ENCODE measurements at regions not wholly inside any gene's neighbourhood (a gene's known extent, or its start where the extent isn't known, plus 50 kb on each side); places are given as distances from the start of the nearest gene placed in this dataset.
"Not testable (repeated sequence)": the region's sequence is repeated elsewhere in the genome, so short reads cannot be mapped to it uniquely, and the experiment has no call there.

DNA sequence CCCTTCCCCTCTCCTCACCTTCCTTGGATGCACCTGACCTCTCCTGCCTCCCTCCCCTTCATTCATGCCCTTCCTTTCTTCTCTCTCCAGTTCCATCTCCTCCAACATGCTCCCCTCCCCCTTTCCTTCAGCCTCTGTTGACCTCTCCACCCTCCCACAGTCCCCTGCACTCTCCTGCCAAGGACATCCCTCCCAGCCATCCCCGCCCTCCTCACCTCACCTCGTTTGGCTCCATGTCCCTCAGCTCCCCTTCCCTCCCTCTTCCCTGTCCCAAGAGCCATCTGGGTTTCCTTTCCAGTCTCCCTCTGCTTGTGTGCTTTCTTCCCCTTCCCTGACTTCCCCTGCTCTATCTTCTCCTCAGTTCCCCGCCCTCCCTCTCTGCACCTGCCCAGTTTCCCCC, 819.7 kb downstream of the KCNJ18 start:
- ATAC-seq: no peak
- intact Hi-C loops (cut with micrococcal nuclease): no loop called here

DNA sequence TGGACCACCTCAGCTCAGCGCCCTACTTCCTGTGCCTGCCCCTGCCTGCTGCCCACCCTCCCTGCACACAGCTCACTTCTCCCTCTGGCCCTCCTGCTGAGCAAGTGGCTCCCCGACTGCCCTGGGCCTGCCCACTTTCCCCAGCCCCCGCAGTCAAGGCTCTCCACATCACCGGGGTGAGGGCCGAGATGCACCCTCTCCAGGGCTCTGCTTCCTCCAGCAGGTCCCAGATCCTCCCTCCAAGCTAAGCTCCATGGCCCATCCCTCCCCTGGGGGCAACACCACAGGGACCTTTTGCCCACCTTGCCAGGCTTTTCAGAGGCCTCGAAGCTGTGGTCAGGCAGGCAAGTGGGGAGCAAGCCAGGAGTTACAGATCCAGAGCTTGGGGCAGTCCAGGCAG, 820.2 kb downstream of the KCNJ18 start:
- no peak for DNase-seq
- ATAC-seq: no peak

More for the DNA sequence above, 819.7 kb downstream of the KCNJ18 start:
- DNase-seq: no peak

DNA sequence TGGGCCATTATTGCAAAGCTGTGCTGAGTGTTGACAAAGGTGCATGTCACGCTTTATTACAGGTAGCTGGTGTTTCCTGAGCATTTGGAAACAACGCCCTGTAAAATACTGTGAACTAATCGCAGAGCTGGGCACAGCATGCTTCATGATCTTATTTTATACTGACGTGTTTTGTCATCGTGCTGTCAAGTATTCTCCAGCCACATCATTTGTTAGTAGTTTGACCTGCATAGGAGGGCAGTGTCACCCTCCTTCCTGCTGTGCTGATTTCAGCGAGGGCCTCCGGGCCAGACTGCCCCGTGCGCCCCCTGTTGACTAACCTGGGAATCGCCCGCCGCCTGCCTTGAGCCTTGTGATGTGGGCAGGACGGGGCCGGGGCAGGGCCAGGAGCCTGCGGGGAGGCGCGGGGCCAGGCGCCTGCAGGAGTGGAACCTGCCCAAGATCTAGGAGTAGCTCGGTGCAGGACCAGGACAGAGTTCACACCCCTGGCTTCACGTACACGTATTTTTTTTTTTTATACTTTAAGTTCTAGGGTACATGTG, 820.7 kb downstream of the KCNJ18 start:
- intact Hi-C loops (cut with micrococcal nuclease): no loop called here
- no peak for ATAC-seq
- no peak for DNase-seq

More for the DNA sequence above, 820.2 kb downstream of the KCNJ18 start:
- intact Hi-C loops (cut with micrococcal nuclease): no loop called here

DNA sequence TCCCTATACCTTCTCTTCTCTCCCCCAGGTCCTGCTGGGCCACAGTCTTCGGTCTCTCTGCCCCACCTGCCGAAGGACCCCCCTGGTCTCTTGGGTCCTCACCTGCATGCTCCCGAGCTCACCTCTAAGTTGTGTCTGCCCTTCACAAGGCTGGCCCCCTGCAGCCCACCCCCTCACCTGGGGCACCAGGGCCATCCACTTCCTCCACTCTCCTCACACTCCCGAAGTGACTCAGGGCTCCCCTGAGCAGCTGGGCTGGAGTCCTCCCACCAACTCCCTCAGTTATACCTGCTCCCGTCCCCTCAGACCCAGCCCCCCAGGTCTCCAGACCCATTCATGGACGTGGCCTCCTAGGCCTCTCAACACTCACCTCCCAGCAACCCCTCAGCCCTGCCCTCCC, 822.0 kb downstream of the KCNJ18 start:
- DNase-seq (no peak), ATAC-seq (no peak)
- intact Hi-C loops (cut with micrococcal nuclease): no loop called here

DNA sequence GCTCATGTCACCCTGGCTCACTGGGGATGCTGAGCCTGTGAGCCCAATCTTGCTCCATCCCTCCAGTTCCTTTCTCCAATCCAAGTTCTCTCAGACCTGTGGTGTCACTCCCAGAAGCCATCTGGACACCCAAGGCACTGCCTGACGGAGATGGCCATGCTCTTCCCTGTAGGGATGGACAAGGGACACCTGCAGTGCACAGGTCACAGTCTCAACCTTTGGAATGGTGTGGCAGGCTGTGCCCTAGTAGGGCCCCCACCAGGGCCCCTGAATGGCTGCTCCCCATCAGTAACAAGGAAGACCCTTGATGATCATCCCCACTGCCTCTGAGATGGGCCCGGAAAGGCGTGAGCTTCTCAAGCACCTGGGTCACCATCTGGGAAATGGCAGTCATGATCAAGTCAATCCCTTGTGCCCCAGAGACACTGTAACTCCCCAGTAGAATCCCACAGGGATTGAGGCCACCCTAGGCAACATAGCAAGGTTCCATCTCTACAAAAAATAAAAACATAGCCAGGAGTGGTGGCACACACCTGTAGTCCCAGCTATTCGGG, 822.5 kb downstream of the KCNJ18 start:
- ATAC-seq (no peak), DNase-seq (no peak)
- intact Hi-C loops (cut with micrococcal nuclease): no loop called here

DNA sequence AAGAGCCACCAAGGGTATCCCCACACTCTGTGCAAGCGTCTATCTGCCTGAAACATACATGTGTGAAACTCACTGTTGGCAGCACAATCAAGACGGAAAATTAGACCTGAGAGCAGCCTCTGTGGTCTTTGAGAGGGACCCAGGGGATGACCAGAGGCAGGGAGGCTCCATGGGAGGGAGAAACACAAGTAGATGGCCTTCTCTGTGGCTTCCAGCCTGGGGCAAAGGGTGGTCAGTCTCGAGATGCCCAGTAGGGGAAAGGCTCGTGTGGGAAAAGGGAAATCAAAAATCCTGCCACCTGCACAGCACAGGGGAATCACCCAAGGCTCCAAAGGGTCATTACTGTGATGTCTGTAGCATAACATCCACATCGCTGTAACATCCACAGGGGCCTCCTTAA, 823.3 kb downstream of the KCNJ18 start:
- no peak for ATAC-seq
- no peak for DNase-seq
- intact Hi-C loops (cut with micrococcal nuclease): no loop called here

DNA sequence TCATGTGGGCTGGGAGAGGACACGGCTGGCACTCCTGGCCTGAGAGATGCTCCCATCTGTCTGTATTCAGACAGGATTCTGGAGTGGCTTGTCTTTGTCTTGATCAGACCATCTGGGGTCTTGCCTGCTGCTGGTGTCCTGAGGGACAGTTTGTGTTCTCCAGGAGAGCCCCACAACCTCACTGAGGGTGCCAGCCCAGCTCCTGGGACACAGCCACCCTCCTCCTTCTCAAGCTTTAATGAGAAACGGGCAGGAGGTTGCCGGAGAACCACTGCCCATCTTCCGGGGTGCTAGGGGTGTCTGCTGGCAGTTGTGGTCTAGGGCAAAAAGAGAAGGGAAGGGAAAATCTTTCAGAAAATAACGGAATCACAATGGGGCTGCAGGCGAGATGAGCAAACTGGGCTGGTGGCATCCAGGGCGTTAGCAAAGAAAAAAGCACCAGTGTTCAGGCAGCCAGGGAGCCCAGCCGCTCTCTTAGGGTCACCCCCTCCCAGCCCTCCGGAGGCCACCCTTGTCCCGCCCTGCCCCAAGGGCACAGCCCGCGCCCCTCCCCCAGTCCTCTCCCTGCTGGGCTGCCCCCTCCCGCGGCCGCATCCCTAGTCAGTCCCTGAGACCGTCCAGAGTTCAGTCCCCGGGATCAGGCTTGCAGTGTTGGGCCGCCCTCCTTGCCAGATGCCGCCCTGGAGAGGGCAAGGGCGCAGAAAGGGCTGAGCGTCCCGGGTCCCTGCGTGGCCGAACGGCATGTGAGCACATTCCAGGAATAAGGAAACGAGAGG, 824.7 kb downstream of the KCNJ18 start:
- DNase-seq: no peak
- ATAC-seq: no peak
- intact Hi-C loops (cut with micrococcal nuclease): no loop called here

DNA sequence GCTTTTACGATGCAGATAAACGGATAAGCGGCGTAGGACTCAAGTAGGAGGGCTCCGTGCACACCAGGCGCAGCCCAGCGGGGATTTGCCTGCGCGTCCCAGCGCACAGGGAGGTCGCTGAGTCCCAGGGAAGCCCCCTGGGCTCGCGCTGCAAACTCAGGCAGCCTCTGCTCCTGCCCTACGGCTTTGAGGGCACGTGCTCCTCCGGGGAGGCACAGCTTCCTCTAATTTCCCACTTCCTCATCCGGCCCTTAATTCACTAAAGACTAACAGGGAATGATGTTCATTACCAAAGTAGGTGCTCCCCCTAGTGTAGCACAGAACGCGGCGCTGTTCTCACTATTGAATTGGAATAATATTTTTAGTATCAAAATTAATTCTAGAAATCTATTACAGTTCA, 825.4 kb downstream of the KCNJ18 start:
- intact Hi-C loops (cut with micrococcal nuclease): no loop called here
- ATAC-seq (no peak), DNase-seq (no peak)

DNA sequence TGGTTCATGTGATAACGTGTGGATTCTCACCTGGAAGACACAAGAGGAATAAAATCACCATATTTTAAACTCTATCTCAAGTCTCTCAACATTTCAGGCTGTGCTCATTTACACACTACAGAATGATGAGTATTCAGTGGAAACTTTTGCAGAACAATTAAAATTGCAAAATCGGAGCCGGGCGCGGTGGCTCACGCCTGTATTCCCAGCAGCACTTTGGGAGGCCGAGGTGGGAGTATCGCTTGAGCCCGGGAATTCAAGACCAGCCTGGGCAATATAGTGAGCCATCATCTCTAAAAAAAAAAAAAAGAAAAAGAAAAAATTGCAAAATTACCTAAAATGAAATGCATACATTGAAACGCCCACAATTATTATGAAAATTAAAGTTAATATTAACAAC, 825.9 kb downstream of the KCNJ18 start:
- intact Hi-C loops (cut with micrococcal nuclease): no loop called here
- DNase-seq (no peak), ATAC-seq (no peak)

DNA sequence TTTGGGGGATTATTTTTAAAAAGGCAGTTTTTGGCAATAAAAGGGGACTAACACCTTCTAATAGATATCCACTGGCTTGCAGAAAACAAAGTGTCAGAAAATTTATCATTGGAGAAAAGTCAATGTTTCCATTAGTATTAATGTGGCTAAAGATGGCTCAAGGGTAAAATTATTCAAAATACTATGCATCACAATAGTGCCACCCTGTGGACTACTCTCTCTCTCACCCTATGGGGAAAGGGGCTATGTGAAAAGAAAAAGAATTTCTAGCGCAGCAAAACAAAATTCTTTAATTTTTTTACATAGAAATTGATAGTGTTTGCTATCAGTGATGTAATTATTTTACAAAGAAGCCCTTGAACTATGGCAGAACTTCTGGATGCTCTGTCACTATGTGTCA, 856.5 kb downstream of the KCNJ18 start:
- ATAC-seq; intact Hi-C loops (cut with micrococcal nuclease); DNase-seq: not testable (repeated sequence)

DNA sequence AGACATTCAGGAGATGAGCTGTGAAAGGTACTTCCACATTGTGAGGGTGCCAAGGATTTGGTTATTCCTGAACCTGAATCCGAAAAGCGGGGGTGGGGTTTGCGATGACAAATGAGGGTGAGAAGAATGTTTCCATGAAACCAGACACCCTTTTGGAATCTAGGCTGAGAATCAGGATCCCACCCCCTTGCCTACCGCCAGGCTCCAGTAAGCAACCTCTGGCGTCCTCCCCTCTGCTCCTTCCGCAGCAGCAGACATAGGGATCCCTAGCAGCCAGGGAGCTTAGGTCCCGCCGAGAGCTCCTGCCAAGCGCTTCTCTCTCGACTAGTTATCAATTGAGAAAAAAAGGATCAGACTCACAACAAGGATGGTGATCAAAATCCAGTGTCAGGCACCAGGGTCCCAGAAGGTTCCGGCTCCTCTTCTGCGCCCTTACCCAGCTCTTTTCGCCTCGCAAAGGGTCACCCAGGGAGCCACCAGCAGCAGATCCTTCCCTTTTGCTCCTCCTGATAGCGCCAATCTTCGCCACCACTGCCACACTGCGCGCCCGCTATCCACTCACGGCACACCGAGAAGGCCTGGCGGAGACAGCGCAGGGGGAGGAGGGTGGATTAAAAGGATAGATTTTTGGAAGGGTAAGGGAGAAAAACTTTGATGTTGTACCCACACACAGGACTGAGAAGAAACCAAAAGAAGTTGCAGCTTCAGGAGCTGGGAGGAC, 859.5 kb downstream of the KCNJ18 start:
- intact Hi-C loops (cut with micrococcal nuclease); ATAC-seq; DNase-seq: not testable (repeated sequence)

DNA sequence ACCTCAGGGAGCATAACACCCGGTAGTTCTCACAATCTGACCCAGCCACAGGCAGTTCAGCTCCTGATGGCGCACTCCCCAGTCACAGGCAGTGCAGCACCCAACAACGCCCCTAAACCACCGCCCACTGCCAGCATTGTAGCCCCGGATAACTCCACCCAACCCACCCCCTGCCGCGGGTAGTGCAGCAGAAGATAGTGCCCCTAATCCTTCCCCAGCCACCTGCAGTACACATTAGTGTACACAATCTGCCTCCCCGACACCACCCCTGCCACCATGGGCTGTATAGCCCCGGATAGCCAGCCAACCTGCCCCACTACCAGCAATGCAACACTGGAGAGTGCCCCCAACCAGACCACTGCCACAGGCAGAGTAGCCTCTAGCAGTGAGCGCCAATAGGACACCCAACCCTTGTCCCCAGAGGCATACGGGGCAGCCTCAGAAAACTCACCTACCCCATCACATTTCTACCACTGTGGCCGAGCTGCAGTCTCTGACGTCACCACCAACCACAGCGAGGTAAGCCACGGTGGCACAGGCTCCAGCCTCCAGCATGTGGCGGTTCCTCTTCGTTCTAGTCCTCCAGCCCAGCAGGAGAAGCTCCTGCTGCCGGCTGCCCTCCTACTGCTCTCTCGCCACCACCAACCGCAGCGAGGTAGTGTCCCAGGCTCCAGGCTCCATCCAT, 877.3 kb downstream of the KCNJ18 start:
- no peak for ATAC-seq
- DNase-seq: no peak
- intact Hi-C loops (cut with micrococcal nuclease): no loop called here

DNA sequence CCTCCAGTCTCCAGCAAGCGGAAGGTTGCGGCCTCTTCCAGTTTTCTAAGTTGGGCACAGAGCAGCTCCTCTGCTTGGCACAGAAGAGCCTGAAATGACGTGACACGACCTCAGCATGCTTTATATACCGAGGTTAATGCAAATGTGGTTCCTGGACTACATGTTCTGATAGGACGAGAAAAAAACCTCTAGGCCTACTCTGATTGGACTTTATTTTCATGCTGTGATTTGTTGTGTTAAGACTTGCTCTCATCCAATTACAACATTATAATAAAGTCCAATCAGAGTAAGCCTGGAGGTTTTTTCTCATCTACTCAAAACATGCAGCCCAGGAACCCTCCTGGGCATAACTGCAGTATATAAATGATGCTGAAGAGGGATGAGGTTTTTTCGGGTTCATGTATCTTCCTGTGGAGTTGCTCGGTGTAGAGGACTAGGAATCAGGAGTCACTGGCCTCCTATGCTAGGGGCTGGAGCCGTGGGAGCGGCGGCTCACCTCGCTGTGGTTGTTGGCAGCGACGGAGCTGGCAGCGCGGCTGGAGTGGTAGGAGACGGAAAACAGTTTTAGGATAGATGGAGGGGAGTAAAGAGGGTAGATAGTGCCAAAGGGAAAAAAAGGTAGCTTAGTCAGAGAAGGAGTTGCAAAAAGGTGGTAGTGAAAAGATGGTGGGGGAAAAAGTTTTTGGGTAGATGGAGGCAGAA, 878.0 kb downstream of the KCNJ18 start:
- intact Hi-C loops (cut with micrococcal nuclease): no loop called here
- ATAC-seq: no peak

DNA sequence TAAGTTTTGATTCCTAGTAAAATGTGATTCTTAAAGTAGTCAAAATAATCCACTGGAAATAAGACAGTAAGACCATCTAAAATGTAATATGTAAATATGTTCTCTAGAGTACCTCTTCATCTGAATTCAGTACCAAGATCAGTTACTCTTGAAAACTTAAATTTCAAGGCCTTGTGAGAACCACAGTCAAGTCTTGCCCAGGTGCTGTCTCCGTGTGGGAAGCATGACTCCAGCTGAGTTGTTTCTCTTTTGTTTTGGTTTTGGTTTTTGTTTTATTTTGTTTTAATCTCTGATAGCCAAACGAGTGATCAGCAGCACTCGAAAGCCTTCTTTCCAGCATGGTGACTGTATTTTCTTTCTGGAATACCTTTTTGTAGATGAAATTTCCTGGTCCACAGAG, 907.0 kb downstream of the KCNJ18 start:
- DNase-seq: no peak
- no peak for ATAC-seq
- intact Hi-C loops (cut with micrococcal nuclease): no loop called here

More for the DNA sequence above, 878.0 kb downstream of the KCNJ18 start:
- DNase-seq: no peak

DNA sequence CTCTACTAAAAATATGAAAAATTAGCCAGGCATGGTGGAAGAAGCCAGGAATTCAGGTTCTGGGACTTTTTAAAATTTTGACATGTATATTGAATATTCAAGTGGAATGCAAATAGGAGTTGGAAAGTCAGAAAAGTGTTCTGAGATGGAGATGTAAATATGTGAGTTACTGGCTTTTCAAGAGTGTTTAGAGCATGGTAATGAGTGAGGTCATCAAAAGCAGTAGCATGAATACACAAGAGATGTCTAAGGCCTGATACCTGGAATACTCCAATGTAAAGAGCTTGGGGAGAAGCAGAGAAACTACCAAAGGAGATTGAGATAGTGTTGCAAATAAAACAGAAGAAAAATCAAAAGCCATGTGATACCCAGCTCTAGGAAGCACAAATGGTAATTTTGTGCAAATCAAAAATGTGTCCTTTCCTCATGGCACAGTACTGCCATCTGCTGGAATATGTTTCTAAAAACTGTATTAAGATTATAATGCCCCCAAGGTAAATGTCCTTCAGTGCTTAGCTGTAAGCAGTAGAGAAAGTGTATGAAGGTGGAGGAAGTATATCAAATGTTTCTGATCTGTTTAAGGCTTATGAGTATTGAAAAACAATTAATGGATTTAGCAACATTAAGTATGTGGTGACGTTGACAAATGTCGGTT, 908.4 kb downstream of the KCNJ18 start:
- ATAC-seq: no peak
- intact Hi-C loops (cut with micrococcal nuclease): no loop called here
- DNase-seq: no peak
